Right atrium auricular region (tissue), 2 donors: ENCODE measurements at regions not wholly inside any gene's neighbourhood (a gene's known extent, or its start where the extent isn't known, plus 50 kb on each side); places are given as distances from the start of the nearest gene placed in this dataset.
"Not testable (repeated sequence)": the region's sequence is repeated elsewhere in the genome, so short reads cannot be mapped to it uniquely, and the experiment has no call there.

Source experiments
- DNase-seq: peaks from one replicate; pipeline ENCODE4 v3.0.0-alpha.2; 2019; ENCODE audit warnings: low spot score
- H3K27ac ChIP-seq, 2 donors: fragments of 200-600 bp; sonication (generic); 1 replicate in 1 of 2; 2 replicates in 1 of 2; pipeline ENCODE4 v1.5.1; 2016 to 2019
- H3K27me3 ChIP-seq, 2 donors: fragments of 200-600 bp; sonication (generic); one replicate each; pipeline versions ENCODE4 v1.5.1 to v1.6.0; 2017 to 2019
- H3K36me3 ChIP-seq: fragments of 200-600 bp; sonication (generic); one replicate; pipeline ENCODE4 v1.5.1; 2016
- H3K4me1 ChIP-seq, 2 donors: fragments of 200-600 bp; sonication (generic); one replicate each; pipeline versions ENCODE4 v1.5.1 to v1.6.0; 2017 to 2019
- H3K4me3 ChIP-seq, 2 donors: fragments of 200-600 bp; sonication (generic); 1 replicate in 1 of 2; 2 replicates in 1 of 2; pipeline ENCODE4 v1.5.1; 2017 to 2019; ENCODE audit warnings: mild to moderate bottlenecking in 1 of 2, moderate library complexity in 1 of 2
- H3K9me3 ChIP-seq, 2 donors: fragments of 200-600 bp; sonication (generic); one replicate each; pipeline ENCODE4 v1.5.1; 2019
- TF ChIP-seq, protein P1 (sequence below), 2 donors: fragments of 200-600 bp; sonication (generic); IDR thresholded peaks; one replicate each; pipeline ENCODE4 v1.5.1; 2019; ENCODE audit warnings: antibody characterized with exemption in 2 of 2

GRCh38 chr1:172940174-172940855, 110.4 kb downstream of the TNFSF18 start:
- no peak overlapping the region for H3K4me3 ChIP-seq
- H3K9me3 ChIP-seq: no peaks in the 10 kb centered on the region
- H3K36me3 ChIP-seq: no peaks in the 10 kb centered on the region
- DNase-seq: no peak
- TF ChIP-seq, protein P1, sequence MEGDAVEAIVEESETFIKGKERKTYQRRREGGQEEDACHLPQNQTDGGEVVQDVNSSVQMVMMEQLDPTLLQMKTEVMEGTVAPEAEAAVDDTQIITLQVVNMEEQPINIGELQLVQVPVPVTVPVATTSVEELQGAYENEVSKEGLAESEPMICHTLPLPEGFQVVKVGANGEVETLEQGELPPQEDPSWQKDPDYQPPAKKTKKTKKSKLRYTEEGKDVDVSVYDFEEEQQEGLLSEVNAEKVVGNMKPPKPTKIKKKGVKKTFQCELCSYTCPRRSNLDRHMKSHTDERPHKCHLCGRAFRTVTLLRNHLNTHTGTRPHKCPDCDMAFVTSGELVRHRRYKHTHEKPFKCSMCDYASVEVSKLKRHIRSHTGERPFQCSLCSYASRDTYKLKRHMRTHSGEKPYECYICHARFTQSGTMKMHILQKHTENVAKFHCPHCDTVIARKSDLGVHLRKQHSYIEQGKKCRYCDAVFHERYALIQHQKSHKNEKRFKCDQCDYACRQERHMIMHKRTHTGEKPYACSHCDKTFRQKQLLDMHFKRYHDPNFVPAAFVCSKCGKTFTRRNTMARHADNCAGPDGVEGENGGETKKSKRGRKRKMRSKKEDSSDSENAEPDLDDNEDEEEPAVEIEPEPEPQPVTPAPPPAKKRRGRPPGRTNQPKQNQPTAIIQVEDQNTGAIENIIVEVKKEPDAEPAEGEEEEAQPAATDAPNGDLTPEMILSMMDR (IDR thresholded peaks at IDR 0.05): no peak
- H3K27me3 ChIP-seq: no peaks in the 10 kb centered on the region
- no peaks in the 10 kb centered on the region for H3K4me1 ChIP-seq
- no peak overlapping the region for H3K27ac ChIP-seq

- Histone ChIP-seq H3K9me3 (no peaks in the 10 kb centered on the region), H3K36me3 (no peaks in the 10 kb centered on the region), H3K4me3 (no peak overlapping the region), H3K27ac (no peak overlapping the region), H3K4me1 (no peaks in the 10 kb centered on the region), H3K27me3 (no peaks in the 10 kb centered on the region)
- no peak for DNase-seq
- TF ChIP-seq, protein P1 (IDR thresholded peaks at IDR 0.05): no peak
Observed at GRCh38 chr1:172941471-172941870, 109.3 kb downstream of the TNFSF18 start.

GRCh38 chr1:172941945-172942344, 108.8 kb downstream of the TNFSF18 start:
- H3K4me3 ChIP-seq: no peak overlapping the region
- no peak for DNase-seq
- no peak overlapping the region for H3K27ac ChIP-seq
- TF ChIP-seq, protein P1 (IDR thresholded peaks at IDR 0.05): no peak
- H3K27me3 ChIP-seq: no peaks in the 10 kb centered on the region
- no peaks in the 10 kb centered on the region for H3K4me1 ChIP-seq
- no peaks in the 10 kb centered on the region for H3K36me3 ChIP-seq
- H3K9me3 ChIP-seq: no peaks in the 10 kb centered on the region

- not testable (repeated sequence) for H3K9me3 ChIP-seq, H3K4me1 ChIP-seq, H3K27me3 ChIP-seq, H3K4me3 ChIP-seq, H3K36me3 ChIP-seq, DNase-seq, H3K27ac ChIP-seq
Observed at GRCh38 chr1:172943138-172943537, 107.6 kb downstream of the TNFSF18 start.

DNA sequence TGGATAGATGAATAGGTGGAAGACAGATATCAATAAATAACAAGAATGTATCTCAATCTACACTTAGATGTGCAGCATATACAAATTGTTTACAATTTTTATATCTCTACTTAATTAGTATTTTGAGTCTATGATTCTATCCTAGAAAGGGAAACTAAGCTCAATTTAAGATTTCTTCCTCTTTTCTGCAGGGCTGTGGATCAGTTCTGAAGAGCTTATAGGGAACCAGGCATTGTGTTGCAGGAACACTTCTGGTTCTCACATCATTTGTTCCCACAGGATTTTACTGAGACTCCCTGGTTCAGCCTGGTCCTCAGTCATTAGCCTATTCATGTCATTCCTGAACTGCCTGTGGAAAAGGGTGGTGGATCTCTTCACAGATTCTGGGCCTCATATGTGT, 105.8 kb downstream of the TNFSF18 start:
- no peak overlapping the region for H3K27ac ChIP-seq
- no peak overlapping the region for H3K4me3 ChIP-seq
- TF ChIP-seq, protein P1 (IDR thresholded peaks at IDR 0.05): no peak
- H3K9me3 ChIP-seq: no peaks in the 10 kb centered on the region
- DNase-seq: no peak
- H3K27me3 ChIP-seq: no peaks in the 10 kb centered on the region
- H3K4me1 ChIP-seq: no peaks in the 10 kb centered on the region
- H3K36me3 ChIP-seq: no peaks in the 10 kb centered on the region

DNA sequence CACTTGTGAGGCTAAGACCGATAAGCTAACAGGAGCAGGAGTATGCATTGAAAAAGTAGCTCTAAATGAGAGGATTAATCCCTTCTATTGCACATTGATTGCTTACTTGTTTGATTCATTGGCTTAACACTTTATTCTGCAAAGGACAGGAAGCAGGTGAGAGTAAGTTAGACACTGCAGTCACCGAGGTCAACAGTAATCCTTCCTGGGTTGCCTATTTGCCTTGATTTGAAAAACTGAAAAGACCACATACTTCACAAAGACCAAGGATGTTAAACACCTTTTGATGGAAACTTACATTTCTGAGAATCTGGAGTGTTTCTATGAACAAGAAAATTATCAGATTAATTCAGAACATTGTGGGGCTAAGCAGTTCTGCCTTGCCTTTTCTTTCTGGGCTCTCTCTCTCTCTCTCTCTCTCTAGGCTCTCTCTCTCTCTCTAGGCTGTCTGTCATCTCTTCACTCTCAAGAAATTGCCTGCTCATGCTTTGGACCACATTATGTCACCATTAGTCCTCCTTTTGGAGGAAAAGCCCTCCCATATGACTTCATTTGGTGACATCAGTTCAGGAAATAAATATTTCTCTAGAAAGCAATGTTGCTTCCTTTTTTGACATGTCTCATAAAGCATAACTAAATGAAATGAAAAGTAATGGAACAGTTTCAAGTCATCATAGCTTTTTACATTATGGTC, 103.8 kb downstream of the TNFSF18 start:
- H3K27ac ChIP-seq: no peak overlapping the region
- TF ChIP-seq, protein P1 (IDR thresholded peaks at IDR 0.05): no peak
- no peak for DNase-seq
- H3K4me3 ChIP-seq: no peak overlapping the region
- no peaks in the 10 kb centered on the region for H3K9me3 ChIP-seq
- H3K36me3 ChIP-seq: no peaks in the 10 kb centered on the region
- H3K4me1 ChIP-seq: no peaks in the 10 kb centered on the region
- no peaks in the 10 kb centered on the region for H3K27me3 ChIP-seq
